ENCODE measurements at regions not wholly inside any gene's neighbourhood (a gene's known extent, or its start where the extent isn't known, plus 50 kb on each side); places are given as distances from the start of the nearest gene placed in this dataset.
A peak's percentile ranks its signal among the peaks of the same experiment; 100 is the strongest.
"Not testable (repeated sequence)": the region's sequence is repeated elsewhere in the genome, so short reads cannot be mapped to it uniquely, and the experiment has no call there.

- no peak for DNase-seq
These were observed 290.3 kb upstream of the API5 start for GRCh38 chr11:43021466-43021865.

GRCh38 chr11:43034341-43034740 lies 277.5 kb upstream of the API5 start:
- no peak for DNase-seq

GRCh38 chr11:43035086-43035485 lies 276.7 kb upstream of the API5 start:
- DNase-seq, result no peak

GRCh38 chr11:43053638-43054412 lies 258.0 kb upstream of the API5 start:
- no peak for DNase-seq

- no peak for DNase-seq
These were observed 244.1 kb upstream of the API5 start for GRCh38 chr11:43067681-43068080.

GRCh38 chr11:43071338-43071737 lies 240.5 kb upstream of the API5 start:
- DNase-seq, result no peak

GRCh38 chr11:43072096-43072495 lies 239.7 kb upstream of the API5 start:
- DNase-seq, result no peak

GRCh38 chr11:43072911-43073310 lies 238.9 kb upstream of the API5 start:
- no peak for DNase-seq

GRCh38 chr11:43074810-43075209 lies 237.0 kb upstream of the API5 start:
- no peak for DNase-seq

- DNase-seq, result peak in 1 of 3 donors; percentile 5
These were observed 210.7 kb upstream of the API5 start for GRCh38 chr11:43101113-43101512.

GRCh38 chr11:43116071-43116470 lies 195.7 kb upstream of the API5 start:
- no peak for DNase-seq

- no peak for DNase-seq
These were observed 192.4 kb upstream of the API5 start for GRCh38 chr11:43119275-43119970.

GRCh38 chr11:43122546-43122945 lies 189.2 kb upstream of the API5 start:
- DNase-seq, result no peak

GRCh38 chr11:43123443-43123842 lies 188.4 kb upstream of the API5 start:
- DNase-seq, result no peak

GRCh38 chr11:43124272-43124935 lies 187.4 kb upstream of the API5 start:
- DNase-seq, result no peak

GRCh38 chr11:43129329-43129728 lies 182.5 kb upstream of the API5 start:
- no peak for DNase-seq

GRCh38 chr11:43130616-43131015 lies 181.2 kb upstream of the API5 start:
- DNase-seq, result no peak

- DNase-seq, result no peak
These were observed 175.7 kb upstream of the API5 start for GRCh38 chr11:43135966-43136534.

- no peak for DNase-seq
These were observed 173.1 kb upstream of the API5 start for GRCh38 chr11:43138621-43139140.

GRCh38 chr11:43145653-43146052 lies 166.1 kb upstream of the API5 start:
- no peak for DNase-seq

- DNase-seq, result no peak
These were observed 161.1 kb upstream of the API5 start for GRCh38 chr11:43150697-43151096.

- DNase-seq, result no peak
These were observed 147.0 kb upstream of the API5 start for GRCh38 chr11:43164831-43165230.

GRCh38 chr11:43165393-43165792 lies 146.4 kb upstream of the API5 start:
- not testable (repeated sequence) for DNase-seq

All from suppressor macrophage treated with lipopolysaccharide for 1 hour (primary cell).